ENCODE measurements at regions not wholly inside any gene's neighbourhood (a gene's known extent, or its start where the extent isn't known, plus 50 kb on each side); places are given as distances from the start of the nearest gene placed in this dataset.
"Not testable (repeated sequence)": the region's sequence is repeated elsewhere in the genome, so short reads cannot be mapped to it uniquely, and the experiment has no call there.

DNA sequence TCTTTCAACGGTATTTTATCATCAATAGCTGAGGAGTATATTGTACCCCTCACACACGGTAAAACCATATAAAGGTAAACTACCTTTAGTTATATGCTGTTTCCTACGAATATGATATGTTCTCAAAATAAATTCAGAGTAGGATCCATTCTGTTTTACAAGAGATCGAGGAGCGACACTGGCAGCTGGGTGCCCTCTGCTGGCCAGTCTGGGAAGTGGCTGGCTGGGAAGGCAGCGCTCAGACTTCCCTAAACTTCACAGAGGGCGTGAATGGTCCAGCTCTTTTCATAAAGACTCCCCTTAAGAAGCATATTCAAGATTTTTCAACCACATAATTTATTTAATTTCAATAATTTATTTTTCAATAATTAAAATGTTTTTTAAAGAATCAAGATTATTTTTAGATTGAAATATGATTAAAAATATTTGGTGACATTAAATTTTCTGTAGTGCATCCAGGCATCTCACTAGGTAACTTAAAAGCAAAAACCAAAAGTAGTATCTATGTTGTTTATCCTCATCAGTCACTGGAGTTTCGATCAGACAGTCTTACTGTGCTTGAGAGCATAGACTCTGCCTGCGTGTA, 187.5 kb upstream of the PDE10A start:
- peak in 55 of 58 donors; percentile 6 to 83 (median 37) for DNase-seq

DNA sequence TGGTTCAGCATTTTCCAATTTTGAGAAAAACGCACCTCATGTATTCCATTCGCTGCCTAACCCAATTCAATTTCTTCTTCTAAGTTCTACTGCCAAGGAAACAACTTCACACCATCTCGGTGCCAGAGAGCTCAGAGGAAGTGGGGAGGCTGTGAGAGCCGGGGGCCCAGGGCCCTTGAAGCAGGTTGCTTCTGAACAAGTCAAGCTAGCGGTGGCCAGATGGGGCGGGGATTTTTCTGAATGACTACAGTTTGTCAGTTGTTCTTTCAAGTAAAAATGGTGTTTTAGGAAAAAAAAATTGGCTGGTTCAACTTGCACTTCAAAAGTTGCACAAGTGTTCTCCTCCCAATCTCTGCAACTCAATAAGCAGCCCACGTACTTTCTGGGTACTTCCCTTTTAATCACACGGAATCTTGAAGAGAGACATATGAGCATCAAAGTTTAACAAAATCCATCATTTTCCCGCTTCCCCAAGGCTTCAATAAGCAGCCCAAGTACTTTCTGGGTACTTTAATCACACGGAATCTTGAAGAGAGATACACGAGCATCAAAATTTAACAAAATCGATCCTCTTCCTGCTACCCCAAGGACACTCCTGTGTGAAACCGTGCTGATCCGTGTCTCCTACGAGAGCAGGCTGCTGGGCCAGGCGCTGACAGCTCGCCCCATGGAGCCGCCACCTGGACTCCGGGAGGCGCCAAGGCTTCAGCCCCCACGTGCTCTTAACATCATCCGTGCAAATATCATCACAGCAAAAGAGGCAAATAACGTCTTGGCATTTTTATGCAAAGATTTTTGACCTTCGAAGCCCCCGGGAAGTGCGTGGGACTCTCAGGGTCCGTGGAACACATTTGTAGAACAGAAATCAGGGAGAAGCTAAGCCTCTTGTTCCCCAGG, 186.7 kb upstream of the PDE10A start:
- DNase-seq: peak in 21 of 58 donors; percentile 4 to 47 (median 20)

DNA sequence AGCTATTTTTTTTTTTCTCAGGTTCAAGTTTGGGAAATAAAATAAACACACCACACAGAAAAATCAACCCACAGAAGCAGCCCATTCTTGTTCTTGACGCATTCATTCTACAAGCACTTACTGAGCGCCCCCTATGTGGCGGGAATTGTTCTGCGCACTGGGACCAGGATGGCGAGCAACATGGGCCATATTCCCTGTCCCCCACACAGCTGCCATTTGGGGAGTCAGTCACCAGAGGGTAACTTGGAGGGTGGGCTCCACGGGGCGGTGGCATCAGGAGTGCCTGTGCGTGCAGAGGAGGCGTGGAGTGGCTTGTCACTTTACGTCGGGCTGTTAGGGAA, 185.0 kb upstream of the PDE10A start:
- DNase-seq: no peak

DNA sequence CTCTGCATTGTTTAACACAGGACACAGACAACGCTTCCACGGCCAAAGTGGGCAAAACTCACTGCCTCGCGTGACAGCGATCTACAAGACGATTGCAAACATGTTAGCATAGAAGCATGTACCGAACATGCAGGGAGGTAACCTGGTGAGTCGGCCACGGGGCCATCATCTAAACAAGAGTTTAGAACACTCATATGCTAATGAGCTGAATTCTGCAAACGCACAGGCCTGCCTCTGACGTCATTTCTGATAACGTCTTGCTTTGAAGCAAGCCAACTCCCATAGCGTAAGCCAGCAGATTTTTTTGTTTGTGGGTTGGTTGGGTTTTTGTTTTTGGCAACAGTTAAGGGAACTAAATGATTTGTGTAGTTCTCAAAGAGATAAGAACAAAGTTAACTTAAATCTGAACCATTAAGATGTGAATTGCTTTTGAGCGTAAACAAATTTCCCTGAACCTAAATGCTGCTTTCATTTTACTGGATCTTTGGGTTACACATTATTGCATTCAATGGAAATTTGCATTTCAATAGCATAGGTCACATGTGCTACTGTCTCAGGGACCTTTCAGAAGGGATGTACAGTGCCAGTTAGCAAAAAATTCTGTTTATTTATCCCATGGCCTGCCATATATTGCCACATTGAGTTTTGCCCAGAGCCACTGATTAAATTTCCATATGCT, 184.5 kb upstream of the PDE10A start:
- no peak for DNase-seq

DNA sequence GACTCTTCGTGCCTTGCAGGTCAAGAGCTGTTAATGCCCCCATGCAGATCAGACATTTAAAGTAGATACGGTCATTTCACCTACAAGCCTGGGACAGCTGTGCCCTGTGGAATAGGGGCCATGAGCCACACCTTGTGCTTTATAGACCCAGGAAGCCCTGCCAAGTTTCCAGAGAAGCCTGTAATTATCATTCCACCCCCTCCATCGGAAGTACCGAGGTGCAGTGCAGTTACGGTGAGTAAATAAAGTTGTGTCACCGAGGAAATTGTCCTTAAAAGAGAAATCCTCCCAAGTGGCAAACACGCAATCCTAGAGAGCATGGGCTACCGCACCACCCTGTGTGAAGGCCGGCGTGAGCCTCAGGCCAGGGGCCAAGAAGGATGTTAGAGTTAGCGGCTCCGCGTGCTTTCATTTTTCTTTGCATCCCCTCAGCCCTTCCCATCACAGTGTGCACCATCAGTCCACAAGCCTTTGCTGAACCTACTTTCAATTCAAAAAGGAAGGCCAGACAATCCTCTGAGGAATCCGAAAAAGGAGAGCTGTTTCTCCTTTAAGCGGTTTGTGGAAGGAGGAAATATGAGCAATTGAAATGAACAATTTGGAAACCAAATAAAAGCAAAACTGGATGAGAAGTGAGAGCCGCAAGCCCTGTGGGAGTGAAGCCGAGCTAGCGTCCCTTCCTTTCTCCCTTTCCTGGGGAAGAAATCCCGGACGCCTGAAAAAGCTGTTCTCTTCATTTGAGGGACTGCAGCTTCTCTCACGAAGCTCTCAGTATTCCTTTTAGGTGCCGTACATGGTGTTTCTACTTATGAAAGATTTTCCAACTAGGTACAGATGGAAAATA, 183.3 kb upstream of the PDE10A start:
- DNase-seq: no peak

DNA sequence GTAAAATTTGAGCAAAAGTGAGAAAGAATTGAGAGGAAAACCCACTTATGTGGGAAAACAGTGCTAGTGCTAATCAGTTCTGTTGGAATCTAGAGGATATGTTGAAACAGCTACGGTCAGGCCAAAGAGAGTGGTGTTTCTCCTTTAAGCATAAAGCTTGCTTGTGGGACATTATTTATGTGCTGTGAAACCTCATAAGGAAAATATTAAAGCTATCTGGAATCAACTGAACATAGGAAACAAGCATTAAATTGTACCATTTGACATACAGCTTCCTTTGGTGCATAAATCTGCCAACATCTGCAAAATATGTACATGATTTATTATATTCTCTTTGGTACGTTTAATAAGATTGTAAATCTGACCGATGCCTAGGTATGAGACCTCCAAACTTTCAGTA, 182.5 kb upstream of the PDE10A start:
- no peak for DNase-seq

DNA sequence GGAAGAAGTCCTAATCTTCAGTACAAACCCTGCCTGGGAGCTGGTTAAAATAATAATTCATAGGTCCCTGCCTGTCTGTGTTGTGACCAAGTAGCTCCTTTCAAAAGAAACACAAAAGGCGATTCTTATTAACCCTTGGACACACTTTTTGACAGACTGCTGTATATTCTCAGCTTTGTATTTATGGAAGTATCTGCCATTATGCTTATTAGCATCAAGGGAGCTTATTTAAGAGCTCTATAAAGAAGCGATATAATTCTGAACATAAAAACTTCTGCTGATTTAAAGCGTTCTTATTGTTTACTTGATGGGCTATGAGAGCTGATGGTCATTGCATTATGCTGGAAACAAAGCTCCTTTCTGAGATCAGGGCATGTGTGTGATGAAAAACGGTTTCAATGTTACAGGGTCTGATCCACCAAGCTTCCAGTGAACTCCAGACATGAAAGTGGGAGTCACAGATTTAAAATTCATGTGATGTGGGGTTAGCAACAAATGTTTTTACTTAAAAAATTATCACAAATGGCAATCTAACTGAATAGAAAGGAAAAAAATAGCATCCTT, 181.8 kb upstream of the PDE10A start:
- DNase-seq: no peak

DNA sequence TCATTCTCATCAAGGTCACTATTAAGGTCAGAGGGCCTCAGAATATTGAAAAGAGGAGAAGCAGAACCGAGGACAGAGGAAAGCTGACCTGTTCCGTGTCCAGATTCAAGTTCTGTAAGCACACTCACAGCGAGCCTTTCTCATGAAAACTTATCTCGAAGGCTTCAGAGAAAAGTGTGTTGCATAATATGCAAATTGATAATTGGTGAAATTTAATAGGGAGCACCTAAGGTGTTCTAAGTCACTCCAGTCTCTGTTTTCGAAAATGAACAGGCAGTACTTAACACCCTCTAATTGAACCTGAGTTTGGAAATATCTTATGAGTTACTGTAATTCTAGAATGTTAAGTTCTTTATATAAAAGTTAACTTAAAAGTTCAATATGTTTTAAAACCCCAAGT, 181.2 kb upstream of the PDE10A start:
- DNase-seq: no peak

DNA sequence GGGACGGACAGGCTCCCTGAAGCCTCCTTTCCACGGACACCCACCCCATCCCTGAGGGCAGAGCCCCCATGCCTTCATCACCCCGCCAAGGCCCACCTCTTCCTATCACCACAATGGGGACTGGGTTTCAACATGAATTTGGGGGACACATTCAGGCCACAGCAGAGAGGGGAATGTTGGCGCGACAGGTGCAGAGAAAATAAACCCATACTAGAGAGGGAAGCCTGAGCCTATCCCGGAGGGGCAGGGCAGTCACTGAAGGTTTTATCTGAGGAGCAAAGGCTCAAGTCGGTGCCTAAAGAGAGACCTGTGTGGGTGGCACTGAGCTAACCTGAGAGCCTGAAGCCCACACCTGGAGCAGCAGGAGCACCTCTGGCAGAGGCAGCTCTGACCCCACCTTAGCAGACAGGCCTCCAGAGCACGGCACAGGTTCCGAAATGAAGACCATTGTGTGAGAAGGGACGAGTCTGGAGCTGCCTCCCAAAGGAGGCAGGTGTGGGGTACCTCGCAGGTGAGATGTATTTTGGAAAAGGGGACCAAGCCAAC, 180.6 kb upstream of the PDE10A start:
- no peak for DNase-seq

DNA sequence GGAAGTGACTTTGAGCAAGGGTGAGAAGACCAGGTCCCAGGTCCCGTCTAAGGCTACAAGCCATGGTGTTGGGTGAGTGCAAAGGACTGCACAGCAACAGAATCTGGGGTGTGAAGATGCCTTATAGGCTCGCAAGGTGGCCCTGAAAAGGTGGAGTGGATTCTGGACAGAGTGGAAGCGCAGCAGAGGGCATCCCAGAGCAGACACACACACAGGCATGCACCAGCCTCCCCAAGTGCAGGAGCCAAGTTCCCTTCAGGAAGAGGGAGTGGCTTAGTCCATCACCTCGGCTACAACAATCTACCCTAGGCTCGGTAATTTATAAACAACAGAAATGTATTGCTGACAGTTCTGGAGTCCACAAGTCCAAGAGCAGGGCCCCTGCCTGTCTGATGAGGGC, 180.1 kb upstream of the PDE10A start:
- DNase-seq: no peak

DNA sequence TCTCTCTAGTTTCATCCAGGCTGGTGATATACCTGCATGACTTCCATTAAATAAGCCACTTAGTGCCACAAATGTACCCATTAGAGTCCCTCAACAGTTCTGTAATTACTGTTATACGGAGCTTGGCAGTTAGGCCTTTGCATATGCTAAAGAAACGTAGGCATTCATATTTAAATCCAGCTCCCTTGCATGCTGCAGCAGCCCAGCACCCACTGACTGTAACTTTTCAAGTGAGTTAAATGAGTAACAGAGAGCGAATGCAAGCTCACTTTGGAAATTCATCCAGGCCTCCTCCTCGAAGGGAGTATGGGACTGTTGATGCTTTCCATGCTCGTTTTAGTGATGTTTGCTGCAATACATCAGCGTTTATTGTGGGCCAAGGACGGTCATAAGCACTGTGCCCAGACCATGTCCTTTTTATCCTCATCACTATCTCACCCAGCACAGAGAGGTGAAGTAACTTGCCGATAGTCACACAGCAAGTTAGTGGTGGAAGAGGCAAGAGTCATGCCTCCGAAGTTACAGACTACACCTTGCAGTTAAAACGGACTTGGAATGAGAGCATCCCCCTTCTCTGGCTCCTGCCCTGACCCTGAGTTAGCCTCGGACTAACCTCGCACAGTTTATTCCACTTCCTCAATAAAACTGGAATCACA, 179.4 kb upstream of the PDE10A start:
- no peak for DNase-seq

DNA sequence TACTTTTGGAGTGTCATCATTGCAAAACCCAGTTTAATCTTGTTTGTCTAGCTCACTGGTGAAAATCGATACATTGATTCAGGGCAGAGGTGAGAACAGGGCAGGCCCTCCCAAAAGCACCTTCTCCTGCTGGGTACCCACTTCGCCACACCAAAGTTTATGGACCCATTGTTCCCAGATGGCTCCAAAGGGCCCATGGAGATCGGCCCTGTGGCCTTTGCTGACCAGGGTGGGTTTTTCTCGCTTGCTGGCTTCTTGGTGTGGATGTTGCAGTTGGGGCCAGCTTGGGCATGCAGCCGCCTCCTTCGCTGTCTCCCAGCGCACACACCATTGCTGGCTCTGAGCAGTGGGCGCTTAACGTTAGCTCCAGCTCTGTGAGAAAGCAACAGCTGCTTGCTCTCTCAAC, 178.1 kb upstream of the PDE10A start:
- DNase-seq: no peak

DNA sequence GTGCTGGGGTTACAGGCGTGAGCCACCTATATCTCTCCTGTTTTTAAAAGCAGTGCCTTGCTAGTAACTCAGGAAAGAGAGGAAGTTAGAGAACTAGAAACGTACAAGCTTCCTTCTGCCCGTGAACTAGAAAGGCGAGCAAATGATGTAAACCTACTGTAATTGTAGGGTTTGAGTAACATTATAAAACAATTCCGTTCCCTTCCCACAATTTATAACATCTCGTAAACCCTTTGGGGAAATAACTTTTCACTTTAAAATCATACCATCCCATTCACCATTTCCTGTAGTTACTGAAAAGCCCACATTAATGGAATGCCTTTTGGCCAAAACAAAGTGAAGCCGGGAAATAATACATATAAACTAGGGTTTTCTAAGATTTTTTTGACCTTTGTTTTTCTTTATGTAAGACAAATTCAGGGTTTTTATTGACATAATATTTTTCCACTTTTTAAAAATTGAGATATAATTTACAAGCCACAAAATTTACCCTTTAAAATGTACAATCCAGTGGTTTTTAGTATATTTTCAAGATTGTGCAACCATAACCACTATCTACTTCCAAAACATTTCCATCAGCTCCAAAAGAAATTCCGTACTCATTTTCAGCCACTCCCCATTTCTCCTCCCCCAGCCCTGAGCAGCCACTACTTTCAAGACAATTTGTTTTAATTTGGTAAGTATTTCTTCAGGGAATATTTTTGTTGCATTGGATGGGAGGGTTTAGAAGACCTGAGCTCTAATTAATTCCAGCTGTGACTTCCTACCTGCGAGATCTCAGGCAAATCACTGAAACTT, 175.1 kb upstream of the PDE10A start:
- no peak for DNase-seq

DNA sequence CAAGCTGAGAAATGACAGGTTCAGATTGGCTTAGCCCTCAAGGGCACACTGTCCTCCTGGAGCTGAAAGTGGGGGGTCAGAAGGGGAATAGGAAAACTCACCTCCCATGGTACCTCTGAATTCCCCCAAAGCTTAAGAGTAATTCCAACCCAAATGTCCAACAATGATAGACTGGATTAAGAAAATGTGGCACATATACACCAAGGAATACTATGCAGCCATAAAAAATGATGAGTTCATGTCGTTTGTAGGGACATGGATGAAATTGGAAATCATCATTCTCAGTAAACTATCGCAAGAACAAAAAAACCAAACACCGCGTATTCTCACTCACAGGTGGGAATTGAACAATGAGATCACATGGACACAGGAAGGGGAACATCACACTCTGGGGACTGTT, 173.6 kb upstream of the PDE10A start:
- DNase-seq: not testable (repeated sequence)

DNA sequence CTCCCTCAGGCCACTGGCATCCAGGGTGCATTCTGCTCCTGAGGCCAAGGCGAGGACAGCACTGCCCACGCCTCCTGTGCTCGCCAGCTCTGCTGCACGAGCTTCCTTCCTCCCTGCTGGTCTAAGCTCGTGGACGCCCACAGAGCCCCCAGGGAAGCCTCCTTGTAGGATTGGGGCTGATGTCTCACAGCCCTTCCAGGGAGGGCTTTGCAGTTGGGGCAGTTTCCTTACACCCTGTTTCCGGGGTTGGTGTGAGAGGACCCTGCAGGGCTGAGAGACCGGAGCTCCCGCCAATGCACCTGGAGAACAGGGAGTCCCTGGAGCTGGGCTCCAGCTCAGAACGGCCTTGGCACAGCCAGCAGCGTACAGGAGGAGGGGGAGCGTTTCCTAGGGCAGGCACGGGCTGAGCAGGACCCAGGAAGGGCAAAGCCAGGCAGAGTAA, 172.4 kb upstream of the PDE10A start:
- no peak for DNase-seq

DNA sequence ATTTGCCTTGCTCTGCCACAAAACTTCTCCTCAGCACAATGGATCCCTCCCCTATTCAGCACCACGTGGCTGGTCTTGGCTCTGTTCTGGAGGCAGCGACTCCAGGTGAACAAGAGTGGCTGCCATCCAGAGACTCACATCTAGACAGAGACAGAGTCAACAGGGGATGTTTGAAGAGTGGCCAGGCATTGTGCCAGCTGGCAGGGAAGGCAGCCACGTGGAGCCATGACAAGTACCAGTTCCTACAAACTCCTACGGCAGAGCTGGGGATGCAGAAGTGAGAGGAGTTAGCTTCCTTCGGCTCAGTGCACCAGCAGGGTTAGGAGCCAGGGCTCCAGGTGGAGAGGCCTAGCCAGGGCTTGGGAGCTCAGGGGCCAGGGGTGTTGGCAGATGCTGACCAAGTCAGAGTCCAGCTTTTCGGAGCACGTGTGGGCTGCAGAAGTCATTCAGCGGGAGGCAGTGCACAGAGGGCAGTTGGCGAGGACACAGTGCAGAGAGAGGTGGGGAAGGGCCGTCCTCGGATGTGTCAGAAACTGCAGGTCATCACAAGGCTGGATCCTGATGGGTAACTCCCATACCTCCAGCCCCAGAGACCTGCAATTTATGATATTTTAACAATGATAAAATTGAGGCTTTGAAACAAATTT, 171.7 kb upstream of the PDE10A start:
- peak in 15 of 58 donors; percentile 3 to 41 (median 14) for DNase-seq

DNA sequence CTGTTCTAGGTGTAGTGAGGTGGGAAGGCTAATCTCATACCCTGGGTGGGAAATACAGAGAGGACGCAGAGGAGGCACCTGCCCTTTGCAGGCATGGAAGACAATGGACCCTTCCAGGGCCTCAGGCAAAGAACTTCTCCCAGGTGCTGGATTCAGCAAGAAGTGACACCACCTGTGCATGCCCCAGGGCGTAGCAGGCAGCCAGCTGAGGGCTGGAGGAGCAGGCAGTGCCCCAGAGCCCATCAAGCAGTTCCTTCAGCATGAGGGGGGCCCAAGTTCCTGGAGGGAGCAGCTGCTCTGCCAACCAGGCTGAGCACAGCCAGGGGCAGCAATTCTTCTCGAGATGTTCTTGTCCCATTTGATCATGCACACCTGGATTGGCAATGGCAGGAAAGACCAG, 170.3 kb upstream of the PDE10A start:
- DNase-seq: no peak

DNA sequence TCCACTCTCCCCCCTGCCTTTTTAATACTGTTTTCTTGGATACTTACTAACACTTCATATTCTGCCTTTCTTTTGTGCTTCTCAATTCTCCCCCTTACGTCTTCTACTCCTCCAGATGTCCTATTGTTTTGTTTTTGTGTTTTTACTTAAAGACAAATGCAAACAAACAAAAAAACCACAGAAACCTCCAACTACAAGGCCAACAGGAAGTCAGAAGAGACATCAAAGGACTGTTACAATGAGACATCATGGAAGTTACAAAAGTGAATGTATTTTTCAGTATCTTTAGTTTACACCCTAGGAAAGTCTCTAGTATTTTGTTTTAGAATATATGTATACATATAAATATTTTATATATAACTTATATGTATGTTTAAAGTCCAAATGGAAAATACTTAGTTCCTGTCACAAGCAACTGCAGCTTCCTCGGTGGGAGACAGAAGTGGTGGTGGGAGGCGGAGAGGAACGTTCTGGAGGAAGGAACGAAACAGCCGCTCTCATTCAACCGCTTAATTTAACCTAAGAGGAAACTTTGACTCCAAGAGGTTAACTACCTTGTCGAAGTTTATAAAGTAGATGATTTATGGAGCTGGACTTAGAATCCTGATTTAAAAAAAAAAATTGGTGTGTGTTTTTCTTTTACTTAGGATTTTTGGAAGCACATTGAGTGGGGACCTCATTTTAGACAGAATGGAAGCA, 168.9 kb upstream of the PDE10A start:
- no peak for DNase-seq
